Prostate gland (tissue), 2 donors: ENCODE measurements at regions not wholly inside any gene's neighbourhood (a gene's known extent, or its start where the extent isn't known, plus 50 kb on each side); places are given as distances from the start of the nearest gene placed in this dataset.

Experiments
- DNase-seq: peaks from one replicate; pipeline ENCODE4 v3.0.0-alpha.2; 2019; ENCODE audit warnings: low spot score
- H3K27ac ChIP-seq, 2 donors: fragments of 200-600 bp; sonication (generic); 2 replicates each; pipeline ENCODE4 v1.5.1; 2017 to 2019
- H3K27me3 ChIP-seq: fragments of 200-600 bp; sonication (generic); replicated peaks from 2 replicates; pipeline ENCODE4 v1.5.1; 2019; ENCODE audit not compliant: insufficient read depth
- H3K36me3 ChIP-seq, 2 donors: fragments of 200-600 bp; sonication (generic); 1 replicate in 1 of 2; 2 replicates in 1 of 2; pipeline versions ENCODE4 v1.5.1 to v1.8.1; 2017 to 2019
- H3K4me1 ChIP-seq: fragments of 200-600 bp; sonication (generic); replicated peaks from 2 replicates; pipeline ENCODE4 v1.5.1; 2019
- H3K4me3 ChIP-seq, 2 donors: fragments of 200-600 bp; sonication (generic); 2 replicates each; pipeline ENCODE4 v1.5.1; 2017 to 2019
- H3K9me3 ChIP-seq: fragments of 200-600 bp; sonication (generic); 2 replicates; pipeline ENCODE4 v1.5.1; 2017
- CTCF ChIP-seq, 4 experiments: fragments of 200-600 bp in 2 of 4; fragments of 450-650 bp in 2 of 4; sonication (generic) in 2 of 4; IDR thresholded peaks; 1 replicate in 3 of 4; 2 replicates in 1 of 4; pipeline ENCODE4 v1.5.1; 2016 to 2019; ENCODE audit warnings: antibody characterized with exemption in 4 of 4, mild to moderate bottlenecking in 2 of 4, moderate library complexity in 2 of 4
- POLR2A ChIP-seq: fragments of 450-650 bp; IDR thresholded peaks from one replicate; pipeline ENCODE4 v1.6.1; 2016; ENCODE audit warnings: antibody characterized with exemption, mild to moderate bottlenecking
- POLR2AphosphoS5 ChIP-seq: sonication (generic); formaldehyde crosslinking; IDR thresholded peaks from one replicate; pipeline ENCODE4 v1.6.1; 2017; ENCODE audit warnings: antibody characterized with exemption
- WGBS: methylation state at CpG from one replicate; pipeline ENCODE4 v1.1.5; 2018; 5-methylcytosine and 5-hydroxymethylcytosine counted together
- intact Hi-C: fragments of 100-400 bp; cut with DNase I; formaldehyde crosslinking; loops from one replicate; pipeline ENCODE4 v1.14.2; 2022

GRCh38 chr13:37433086-37433485 lies 165.5 kb downstream of the POSTN start:
- 86% methylated on average over 1 of the region's 1 CpG for WGBS
- intact Hi-C loops: no loop called here
- no peak for TF ChIP-seq POLR2AphosphoS5
- TF ChIP-seq CTCF (IDR thresholded peaks at IDR 0.05): no peak
- no peak for TF ChIP-seq POLR2A

GRCh38 chr13:37429976-37430375 lies 168.6 kb downstream of the POSTN start:
- Histone ChIP-seq H3K36me3 (no peaks in the 10 kb centered on the region), H3K9me3 (no peaks in the 10 kb centered on the region), H3K27me3 (no peaks in the 10 kb centered on the region), H3K4me3 (no peak overlapping the region), H3K4me1 (no peaks in the 10 kb centered on the region), H3K27ac (no peak overlapping the region)
- WGBS: 92% methylated on average over 2 of the region's 2 CpGs
- no peak for TF ChIP-seq POLR2AphosphoS5
- intact Hi-C loops: no loop called here
- DNase-seq: no peak

More at GRCh38 chr13:37433086-37433485, 165.5 kb downstream of the POSTN start:
- Histone ChIP-seq H3K9me3 (no peaks in the 10 kb centered on the region), H3K4me1 (no peaks in the 10 kb centered on the region), H3K4me3 (no peak overlapping the region), H3K27ac (no peak overlapping the region), H3K36me3 (no peaks in the 10 kb centered on the region), H3K27me3 (no peaks in the 10 kb centered on the region)
- no peak for DNase-seq

- Histone ChIP-seq H3K4me1 (no peaks in the 10 kb centered on the region), H3K27ac (no peak overlapping the region), H3K9me3 (no peaks in the 10 kb centered on the region), H3K4me3 (no peak overlapping the region), H3K27me3 (no peaks in the 10 kb centered on the region), H3K36me3 (no peaks in the 10 kb centered on the region)
- DNase-seq: no peak
- no peak for TF ChIP-seq CTCF (IDR thresholded peaks at IDR 0.05)
- TF ChIP-seq POLR2AphosphoS5: no peak
- WGBS: 53% methylated on average over 3 of the region's 3 CpGs
- intact Hi-C loops: no loop called here
Observed at GRCh38 chr13:37427843-37428494, 170.6 kb downstream of the POSTN start.

GRCh38 chr13:37418490-37418889 lies 180.1 kb downstream of the POSTN start:
- Histone ChIP-seq H3K27me3 (no peaks in the 10 kb centered on the region), H3K36me3 (no peaks in the 10 kb centered on the region), H3K4me1 (no peaks in the 10 kb centered on the region), H3K4me3 (no peak overlapping the region), H3K27ac (no peak overlapping the region), H3K9me3 (no peaks in the 10 kb centered on the region)
- TF ChIP-seq POLR2A (no peak), POLR2AphosphoS5 (no peak), CTCF (IDR thresholded peaks at IDR 0.05) (no peak)
- intact Hi-C loops: no loop called here
- DNase-seq: no peak
- whole genome bisulfite sequencing: 63% methylated on average over 2 of the region's 2 CpGs

- intact Hi-C loops: no loop called here
- no peaks in the 10 kb centered on the region for H3K36me3 ChIP-seq
- DNase-seq: no peak
- H3K4me3 ChIP-seq: no peak overlapping the region
- H3K9me3 ChIP-seq: no peaks in the 10 kb centered on the region
- no peaks in the 10 kb centered on the region for H3K27me3 ChIP-seq
- H3K27ac ChIP-seq: no peak overlapping the region
- no peaks in the 10 kb centered on the region for H3K4me1 ChIP-seq
- TF ChIP-seq POLR2A: no peak
- TF ChIP-seq POLR2AphosphoS5: no peak
- TF ChIP-seq CTCF (IDR thresholded peaks at IDR 0.05): no peak
- 63% methylated on average over 3 of the region's 3 CpGs for WGBS
Observed at GRCh38 chr13:37417060-37417441, 181.5 kb downstream of the POSTN start.
